ENCODE measurements at regions not wholly inside any gene's neighbourhood (a gene's known extent, or its start where the extent isn't known, plus 50 kb on each side); places are given as distances from the start of the nearest gene placed in this dataset.
"Not testable (repeated sequence)": the region's sequence is repeated elsewhere in the genome, so short reads cannot be mapped to it uniquely, and the experiment has no call there.

- no peaks in the 10 kb centered on the region for H3K4me1 ChIP-seq (ENCODE audit: control insufficient read depth in 1 of 2, insufficient read depth in 2 of 2, low read length in 2 of 2)
- no peak overlapping the region for H3K27ac ChIP-seq (ENCODE audit: low read length)
- no peak overlapping the region for H3K4me3 ChIP-seq (ENCODE audit: low read depth in 1 of 2, low read length in 2 of 2)
- no peaks in the 10 kb centered on the region for H3K36me3 ChIP-seq (ENCODE audit: control insufficient read depth in 1 of 2, insufficient read depth in 2 of 2, low read length in 2 of 2)
- no peaks in the 10 kb centered on the region for H3K27me3 ChIP-seq (ENCODE audit: low read depth, low read length)
- H3K9me3 ChIP-seq (ENCODE audit: control insufficient read depth in 1 of 2, low read length in 2 of 2) = no peaks in the 10 kb centered on the region
These were observed 1313.2 kb downstream of the TBC1D22A start for GRCh38 chr22:48075604-48076003.

GRCh38 chr22:48072777-48073176 lies 1310.3 kb downstream of the TBC1D22A start:
- Histone ChIP-seq H3K36me3 (ENCODE audit: control insufficient read depth in 1 of 2, insufficient read depth in 2 of 2, low read length in 2 of 2) (no peaks in the 10 kb centered on the region), H3K4me3 (ENCODE audit: low read depth in 1 of 2, low read length in 2 of 2) (no peak overlapping the region), H3K4me1 (ENCODE audit: control insufficient read depth in 1 of 2, insufficient read depth in 2 of 2, low read length in 2 of 2) (no peaks in the 10 kb centered on the region), H3K27me3 (ENCODE audit: low read depth, low read length) (no peaks in the 10 kb centered on the region), H3K27ac (ENCODE audit: low read length) (no peak overlapping the region), H3K9me3 (ENCODE audit: control insufficient read depth in 1 of 2, low read length in 2 of 2) (peaks cover 0 to 8% of the 10 kb centered on the region in 2 donors)

- Histone ChIP-seq H3K36me3 (ENCODE audit: control insufficient read depth in 1 of 2, insufficient read depth in 2 of 2, low read length in 2 of 2) (no peaks in the 10 kb centered on the region), H3K4me3 (ENCODE audit: low read depth in 1 of 2, low read length in 2 of 2) (no peak overlapping the region)
These were observed 1309.4 kb downstream of the TBC1D22A start for GRCh38 chr22:48071828-48072227.

GRCh38 chr22:48071305-48071704 lies 1308.9 kb downstream of the TBC1D22A start:
- no peaks in the 10 kb centered on the region for H3K27me3 ChIP-seq (ENCODE audit: low read depth, low read length)
- H3K4me3 ChIP-seq (ENCODE audit: low read depth in 1 of 2, low read length in 2 of 2) = no peak overlapping the region
- no peaks in the 10 kb centered on the region for H3K36me3 ChIP-seq (ENCODE audit: control insufficient read depth in 1 of 2, insufficient read depth in 2 of 2, low read length in 2 of 2)
- H3K4me1 ChIP-seq (ENCODE audit: control insufficient read depth in 1 of 2, insufficient read depth in 2 of 2, low read length in 2 of 2) = no peaks in the 10 kb centered on the region
- peaks cover 0 to 8% of the 10 kb centered on the region in 2 donors for H3K9me3 ChIP-seq (ENCODE audit: control insufficient read depth in 1 of 2, low read length in 2 of 2)
- no peak overlapping the region for H3K27ac ChIP-seq (ENCODE audit: low read length)

More at GRCh38 chr22:48071828-48072227, 1309.4 kb downstream of the TBC1D22A start:
- Histone ChIP-seq H3K4me1 (ENCODE audit: control insufficient read depth in 1 of 2, insufficient read depth in 2 of 2, low read length in 2 of 2) (no peaks in the 10 kb centered on the region), H3K27ac (ENCODE audit: low read length) (no peak overlapping the region), H3K27me3 (ENCODE audit: low read depth, low read length) (no peaks in the 10 kb centered on the region), H3K9me3 (ENCODE audit: control insufficient read depth in 1 of 2, low read length in 2 of 2) (peaks cover 0 to 8% of the 10 kb centered on the region in 2 donors)

- Histone ChIP-seq H3K36me3 (ENCODE audit: control insufficient read depth in 1 of 2, insufficient read depth in 2 of 2, low read length in 2 of 2) (no peaks in the 10 kb centered on the region), H3K4me1 (ENCODE audit: control insufficient read depth in 1 of 2, insufficient read depth in 2 of 2, low read length in 2 of 2) (no peaks in the 10 kb centered on the region), H3K9me3 (ENCODE audit: control insufficient read depth in 1 of 2, low read length in 2 of 2) (peaks cover 0 to 8% of the 10 kb centered on the region in 2 donors), H3K4me3 (ENCODE audit: low read depth in 1 of 2, low read length in 2 of 2) (no peak overlapping the region), H3K27ac (ENCODE audit: low read length) (no peak overlapping the region), H3K27me3 (ENCODE audit: low read depth, low read length) (no peaks in the 10 kb centered on the region)
These were observed 1308.3 kb downstream of the TBC1D22A start for GRCh38 chr22:48070760-48071159.

GRCh38 chr22:48070083-48070482 lies 1307.6 kb downstream of the TBC1D22A start:
- H3K27ac ChIP-seq (ENCODE audit: low read length) = no peak overlapping the region
- no peaks in the 10 kb centered on the region for H3K4me1 ChIP-seq (ENCODE audit: control insufficient read depth in 1 of 2, insufficient read depth in 2 of 2, low read length in 2 of 2)
- H3K27me3 ChIP-seq (ENCODE audit: low read depth, low read length) = no peaks in the 10 kb centered on the region

GRCh38 chr22:48069256-48069655 lies 1306.8 kb downstream of the TBC1D22A start:
- H3K27me3 ChIP-seq (ENCODE audit: low read depth, low read length) = no peaks in the 10 kb centered on the region
- H3K27ac ChIP-seq (ENCODE audit: low read length) = no peak overlapping the region
- no peaks in the 10 kb centered on the region for H3K36me3 ChIP-seq (ENCODE audit: control insufficient read depth in 1 of 2, insufficient read depth in 2 of 2, low read length in 2 of 2)
- peaks cover 0 to 8% of the 10 kb centered on the region in 2 donors for H3K9me3 ChIP-seq (ENCODE audit: control insufficient read depth in 1 of 2, low read length in 2 of 2)
- H3K4me1 ChIP-seq (ENCODE audit: control insufficient read depth in 1 of 2, insufficient read depth in 2 of 2, low read length in 2 of 2) = no peaks in the 10 kb centered on the region
- H3K4me3 ChIP-seq (ENCODE audit: low read depth in 1 of 2, low read length in 2 of 2) = no peak overlapping the region

More at GRCh38 chr22:48070083-48070482, 1307.6 kb downstream of the TBC1D22A start:
- Histone ChIP-seq H3K9me3 (ENCODE audit: control insufficient read depth in 1 of 2, low read length in 2 of 2) (peaks cover 0 to 8% of the 10 kb centered on the region in 2 donors), H3K36me3 (ENCODE audit: control insufficient read depth in 1 of 2, insufficient read depth in 2 of 2, low read length in 2 of 2) (no peaks in the 10 kb centered on the region), H3K4me3 (ENCODE audit: low read depth in 1 of 2, low read length in 2 of 2) (no peak overlapping the region)

GRCh38 chr22:48068323-48068885 lies 1306.0 kb downstream of the TBC1D22A start:
- H3K36me3 ChIP-seq (ENCODE audit: control insufficient read depth in 1 of 2, insufficient read depth in 2 of 2, low read length in 2 of 2) = no peaks in the 10 kb centered on the region
- H3K27ac ChIP-seq (ENCODE audit: low read length) = no peak overlapping the region
- peaks cover 0 to 8% of the 10 kb centered on the region in 2 donors for H3K9me3 ChIP-seq (ENCODE audit: control insufficient read depth in 1 of 2, low read length in 2 of 2)
- H3K4me3 ChIP-seq (ENCODE audit: low read depth in 1 of 2, low read length in 2 of 2) = no peak overlapping the region
- H3K4me1 ChIP-seq (ENCODE audit: control insufficient read depth in 1 of 2, insufficient read depth in 2 of 2, low read length in 2 of 2) = no peaks in the 10 kb centered on the region
- no peaks in the 10 kb centered on the region for H3K27me3 ChIP-seq (ENCODE audit: low read depth, low read length)

GRCh38 chr22:48065892-48066291 lies 1303.4 kb downstream of the TBC1D22A start:
- H3K9me3 ChIP-seq (ENCODE audit: control insufficient read depth in 1 of 2, low read length in 2 of 2) = peaks cover 0 to 8% of the 10 kb centered on the region in 2 donors
- no peaks in the 10 kb centered on the region for H3K36me3 ChIP-seq (ENCODE audit: control insufficient read depth in 1 of 2, insufficient read depth in 2 of 2, low read length in 2 of 2)
- no peak overlapping the region for H3K27ac ChIP-seq (ENCODE audit: low read length)
- no peaks in the 10 kb centered on the region for H3K27me3 ChIP-seq (ENCODE audit: low read depth, low read length)
- no peak overlapping the region for H3K4me3 ChIP-seq (ENCODE audit: low read depth in 1 of 2, low read length in 2 of 2)
- H3K4me1 ChIP-seq (ENCODE audit: control insufficient read depth in 1 of 2, insufficient read depth in 2 of 2, low read length in 2 of 2) = no peaks in the 10 kb centered on the region

GRCh38 chr22:48061726-48062125 lies 1299.3 kb downstream of the TBC1D22A start:
- Histone ChIP-seq H3K27ac (ENCODE audit: low read length) (no peak overlapping the region), H3K4me1 (ENCODE audit: control insufficient read depth in 1 of 2, insufficient read depth in 2 of 2, low read length in 2 of 2) (no peaks in the 10 kb centered on the region), H3K27me3 (ENCODE audit: low read depth, low read length) (no peaks in the 10 kb centered on the region), H3K9me3 (ENCODE audit: control insufficient read depth in 1 of 2, low read length in 2 of 2) (no peaks in the 10 kb centered on the region), H3K36me3 (ENCODE audit: control insufficient read depth in 1 of 2, insufficient read depth in 2 of 2, low read length in 2 of 2) (no peaks in the 10 kb centered on the region), H3K4me3 (ENCODE audit: low read depth in 1 of 2, low read length in 2 of 2) (no peak overlapping the region)

GRCh38 chr22:48060266-48060665 lies 1297.8 kb downstream of the TBC1D22A start:
- no peak overlapping the region for H3K27ac ChIP-seq (ENCODE audit: low read length)
- no peaks in the 10 kb centered on the region for H3K9me3 ChIP-seq (ENCODE audit: control insufficient read depth in 1 of 2, low read length in 2 of 2)
- no peaks in the 10 kb centered on the region for H3K27me3 ChIP-seq (ENCODE audit: low read depth, low read length)
- no peaks in the 10 kb centered on the region for H3K4me1 ChIP-seq (ENCODE audit: control insufficient read depth in 1 of 2, insufficient read depth in 2 of 2, low read length in 2 of 2)
- H3K36me3 ChIP-seq (ENCODE audit: control insufficient read depth in 1 of 2, insufficient read depth in 2 of 2, low read length in 2 of 2) = no peaks in the 10 kb centered on the region
- H3K4me3 ChIP-seq (ENCODE audit: low read depth in 1 of 2, low read length in 2 of 2) = no peak overlapping the region

GRCh38 chr22:48059521-48059920 lies 1297.1 kb downstream of the TBC1D22A start:
- H3K36me3 ChIP-seq (ENCODE audit: control insufficient read depth in 1 of 2, insufficient read depth in 2 of 2, low read length in 2 of 2); H3K27me3 ChIP-seq (ENCODE audit: low read depth, low read length); H3K4me1 ChIP-seq (ENCODE audit: control insufficient read depth in 1 of 2, insufficient read depth in 2 of 2, low read length in 2 of 2); H3K4me3 ChIP-seq (ENCODE audit: low read depth in 1 of 2, low read length in 2 of 2); H3K27ac ChIP-seq (ENCODE audit: low read length); H3K9me3 ChIP-seq (ENCODE audit: control insufficient read depth in 1 of 2, low read length in 2 of 2): not testable (repeated sequence)

Measured in muscle layer of duodenum (tissue), 2 donors.